Occipital lobe (tissue), 1 donor: ENCODE measurements at regions not wholly inside any gene's neighbourhood (a gene's known extent, or its start where the extent isn't known, plus 50 kb on each side); places are given as distances from the start of the nearest gene placed in this dataset.
"Not testable (repeated sequence)": the region's sequence is repeated elsewhere in the genome, so short reads cannot be mapped to it uniquely, and the experiment has no call there.

Experiments
- DNase-seq: peaks from one replicate; lab custom pipeline; 2025; lab: John Stamatoyannopoulos, UW

DNA sequence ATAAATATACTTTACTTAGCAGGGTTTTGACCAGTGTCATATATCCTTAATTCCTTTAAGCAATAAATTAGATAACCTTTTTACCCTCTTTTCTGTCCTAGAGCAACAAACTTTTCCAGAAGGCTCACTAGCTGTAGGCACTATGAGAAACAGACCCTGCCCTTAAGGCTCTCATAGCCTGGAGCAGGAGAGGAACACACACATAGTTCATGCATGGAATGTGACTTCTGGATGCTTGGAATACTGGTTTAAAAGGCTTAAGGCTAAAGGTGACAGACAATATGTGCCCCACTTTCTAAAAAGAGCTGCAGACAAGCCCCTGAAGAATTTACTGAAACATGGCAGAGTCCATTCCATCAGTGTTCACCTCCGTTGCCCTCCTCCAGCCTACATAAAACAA is 237.2 kb downstream of the TTC8 start:
- DNase-seq = no peak

DNA sequence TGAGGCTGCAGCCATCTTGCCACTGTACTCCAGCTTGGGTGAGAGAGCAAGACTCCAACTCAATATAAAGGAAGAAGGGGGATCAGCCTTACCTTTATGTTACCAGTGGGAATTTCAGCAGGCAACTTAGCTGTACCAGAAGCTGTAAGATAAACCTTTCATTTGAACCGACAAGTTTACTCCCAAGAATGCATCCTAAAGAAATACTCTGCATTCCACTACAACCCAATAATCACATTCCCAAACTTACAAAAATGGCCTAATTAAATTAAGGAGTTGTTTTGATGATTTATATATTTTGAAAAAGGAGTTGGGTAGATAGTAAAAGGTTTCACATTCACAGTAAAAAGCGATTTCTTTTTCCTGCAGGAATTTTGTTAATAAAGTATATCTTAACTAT is 241.4 kb downstream of the TTC8 start:
- no peak for DNase-seq

DNA sequence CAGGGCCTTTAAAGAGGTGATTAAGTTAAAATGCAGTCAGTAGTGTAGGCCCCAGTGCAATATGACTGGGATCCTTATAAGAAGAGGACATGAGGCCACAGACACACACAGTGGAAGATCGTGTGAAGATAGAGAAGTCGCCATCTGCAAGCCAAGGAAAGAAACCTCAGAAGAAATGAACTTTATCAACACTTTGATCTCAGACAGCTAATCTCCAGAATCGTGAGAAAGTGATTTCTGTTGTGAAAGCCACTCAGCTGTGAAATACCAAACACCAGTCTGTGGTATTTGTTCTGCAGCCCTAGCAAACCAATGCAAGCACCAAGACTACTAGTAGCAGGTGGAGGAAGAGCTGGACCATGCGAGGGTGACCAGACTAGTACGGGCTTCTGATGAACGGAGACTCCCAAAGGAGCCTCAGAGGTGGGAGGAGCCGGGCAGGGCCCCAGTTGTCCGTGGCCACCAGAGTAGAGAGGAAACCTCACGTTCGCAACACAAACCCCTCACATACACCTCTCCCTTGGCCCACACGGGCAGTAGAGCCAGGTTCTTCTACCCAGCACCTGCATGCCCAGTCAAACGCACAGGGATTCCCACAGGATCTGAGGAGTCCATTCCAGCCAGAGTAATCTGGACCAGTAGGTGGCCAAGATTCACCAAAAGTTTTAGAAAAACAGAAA is 243.0 kb downstream of the TTC8 start:
- no peak for DNase-seq

DNA sequence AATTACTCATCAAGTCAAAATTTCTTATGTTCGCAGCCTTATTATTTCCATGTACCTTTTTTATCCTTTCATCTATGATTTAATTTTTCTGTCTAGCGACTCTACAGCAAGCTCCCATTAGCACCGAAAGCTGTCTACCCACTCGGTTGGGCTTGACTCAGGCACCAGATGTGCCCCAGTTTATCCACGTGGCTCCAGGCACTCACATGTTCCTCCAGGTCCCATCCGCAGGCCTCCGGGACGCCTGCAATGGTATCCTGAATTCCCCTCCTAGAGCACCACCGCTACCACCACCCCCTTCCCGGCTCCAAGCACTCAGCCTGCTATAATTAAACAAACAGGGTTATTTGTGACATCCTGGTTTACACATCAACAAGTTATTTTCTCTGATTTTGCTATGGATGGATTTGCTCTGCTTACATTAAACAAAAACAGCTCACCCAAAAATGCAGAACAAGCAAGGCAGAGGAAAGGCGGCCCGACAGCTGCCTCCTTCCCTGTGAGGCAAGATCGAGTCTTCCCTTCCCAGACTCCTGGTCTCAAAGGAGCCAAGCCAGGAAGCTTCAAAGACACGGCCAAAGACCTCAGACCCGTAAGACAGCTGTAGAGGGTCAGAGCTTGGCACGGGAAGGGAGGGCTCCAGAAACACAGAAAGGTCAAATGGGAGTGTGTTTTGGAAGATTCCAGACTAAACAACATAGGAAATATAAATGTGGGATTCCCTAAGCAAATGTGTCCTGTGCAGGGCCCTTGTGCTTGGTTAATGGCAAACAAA is 253.8 kb downstream of the TTC8 start:
- peak; percentile 53 for DNase-seq

DNA sequence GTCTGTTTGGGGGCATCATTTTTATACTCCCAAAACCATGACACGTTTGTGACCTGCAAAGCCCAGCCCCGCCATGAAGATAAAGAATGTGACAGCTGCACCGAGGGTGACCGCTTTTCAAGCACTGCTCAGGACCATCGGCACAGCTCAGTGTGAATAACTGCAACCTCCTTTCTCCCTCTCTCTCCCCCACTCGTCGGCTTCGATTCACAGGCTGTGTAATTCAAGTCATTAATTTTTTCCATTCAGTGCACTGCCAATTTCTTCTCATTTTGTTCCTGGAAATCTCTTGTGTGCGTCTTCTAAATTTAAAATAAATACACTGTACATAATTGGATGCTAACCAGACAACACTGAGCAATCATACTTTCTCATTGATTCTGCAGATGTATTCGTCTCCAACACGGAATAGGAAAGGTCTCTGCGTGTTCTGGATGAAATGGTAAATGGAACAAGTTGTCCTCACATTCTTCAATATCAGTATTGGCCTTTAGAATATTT is 260.8 kb downstream of the TTC8 start:
- DNase-seq = no peak

DNA sequence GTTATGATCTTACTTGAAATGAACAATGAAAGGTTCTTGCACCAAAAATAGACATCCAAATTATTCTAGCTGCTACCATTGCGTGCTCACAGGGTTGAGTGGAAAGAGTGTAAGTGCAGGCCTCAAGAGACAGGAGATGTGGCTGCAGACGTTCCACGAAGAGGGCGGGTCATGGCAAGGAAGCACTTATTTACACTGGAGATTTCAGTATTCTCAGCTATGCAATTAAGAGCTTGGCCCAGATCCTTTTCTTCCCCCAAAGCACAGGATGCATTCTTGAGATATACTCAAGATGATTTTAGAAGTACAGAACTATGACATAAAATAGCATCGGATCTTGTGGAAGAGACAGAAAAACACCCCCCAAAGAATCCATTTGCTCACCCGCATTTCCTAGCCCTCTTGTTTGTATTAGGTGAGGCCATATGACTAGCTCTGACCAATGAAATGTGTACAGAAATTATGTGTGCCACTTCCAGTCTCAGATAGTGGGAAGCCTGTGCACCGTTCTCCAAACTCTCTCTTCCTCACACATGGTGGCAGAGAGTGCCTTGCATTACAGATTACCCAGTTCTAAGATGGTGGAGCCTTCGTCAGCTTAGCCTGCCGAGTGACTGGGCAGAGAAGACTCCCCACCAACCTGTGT is 261.4 kb downstream of the TTC8 start:
- DNase-seq = no peak

DNA sequence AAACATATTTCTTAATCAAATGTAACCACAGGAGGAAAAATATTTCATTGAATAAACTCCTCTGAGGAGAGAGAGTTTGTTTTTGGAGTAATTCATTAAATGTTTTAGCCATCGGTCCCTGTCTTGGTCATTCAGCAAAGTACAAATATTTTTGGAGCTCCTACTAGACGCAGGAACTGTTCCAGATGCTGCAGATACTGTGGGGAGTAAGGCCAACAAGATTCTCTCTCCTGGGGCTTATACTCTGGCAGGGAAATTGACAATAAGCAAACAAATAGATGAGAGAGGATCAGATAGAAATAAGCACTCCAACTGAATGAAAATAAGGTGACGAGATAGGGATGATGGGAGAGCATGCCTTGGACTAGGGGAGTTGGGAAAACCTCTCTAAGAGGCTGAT is 264.1 kb downstream of the TTC8 start:
- no peak for DNase-seq

DNA sequence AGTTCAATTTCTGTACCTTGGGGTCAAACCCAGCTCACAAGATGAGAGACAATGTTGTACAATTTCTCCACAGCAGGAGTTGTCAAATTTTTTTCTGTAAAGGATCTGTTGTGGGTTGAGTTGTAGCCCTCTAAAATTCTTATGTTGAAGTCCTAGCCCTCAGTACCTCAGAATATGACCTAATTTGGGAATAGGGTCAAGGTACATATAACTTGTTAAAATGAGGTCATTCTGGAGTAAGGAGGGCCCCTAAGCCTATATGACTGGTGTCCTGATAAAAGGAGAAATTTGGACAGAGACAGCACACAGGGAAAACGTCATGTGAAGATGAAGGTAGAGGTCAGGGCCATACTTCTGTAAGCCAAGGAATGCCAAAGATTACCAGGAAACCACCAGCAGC is 264.9 kb downstream of the TTC8 start:
- no peak for DNase-seq

DNA sequence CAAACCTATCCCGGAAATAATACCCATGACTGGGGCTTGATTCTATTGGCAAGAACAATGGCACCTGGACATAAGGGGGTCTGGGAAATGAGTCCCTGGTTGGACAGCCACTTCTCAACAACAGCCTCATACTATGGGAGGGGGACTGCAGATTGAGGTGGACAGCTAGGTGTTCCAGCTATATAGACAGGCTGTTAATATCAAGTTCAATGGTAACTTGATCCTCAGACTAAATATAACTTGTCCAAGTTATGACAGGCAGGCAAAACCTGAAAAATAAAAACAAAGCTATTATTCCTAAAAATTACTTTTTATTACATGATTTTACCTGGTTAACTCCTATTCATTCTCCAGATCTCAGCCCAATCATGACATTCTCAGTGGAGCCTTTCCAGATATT is 267.3 kb downstream of the TTC8 start:
- no peak for DNase-seq

DNA sequence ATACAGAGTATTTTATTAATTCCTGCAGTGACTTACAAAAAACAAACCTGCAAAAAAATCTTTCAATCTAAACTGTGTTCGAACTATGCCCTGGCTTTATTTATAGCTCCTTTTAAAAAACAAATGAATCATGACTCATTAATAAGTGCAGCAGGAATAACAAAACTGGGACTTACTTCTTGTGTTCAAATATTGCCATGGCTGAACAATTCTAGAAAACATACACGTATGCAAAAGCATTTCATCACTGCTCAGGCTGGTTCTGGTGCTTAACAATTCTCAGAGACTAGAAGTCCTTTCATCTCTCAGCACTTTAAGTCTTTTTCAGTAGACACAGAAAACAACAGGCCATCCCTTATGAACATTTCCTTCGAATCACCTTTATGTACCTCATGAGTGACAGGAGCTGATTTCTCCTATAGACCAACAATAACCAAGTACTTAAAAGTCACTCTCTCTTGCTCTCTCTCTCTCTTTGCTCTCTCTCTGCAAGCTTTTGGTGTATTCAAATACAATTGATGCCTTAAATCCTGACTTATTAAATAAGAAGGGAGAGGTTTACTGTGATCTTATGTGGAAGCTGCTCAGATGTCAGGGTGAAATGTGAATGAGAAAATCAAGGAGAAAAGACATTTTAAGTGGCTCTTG is 268.8 kb downstream of the TTC8 start:
- no peak for DNase-seq

DNA sequence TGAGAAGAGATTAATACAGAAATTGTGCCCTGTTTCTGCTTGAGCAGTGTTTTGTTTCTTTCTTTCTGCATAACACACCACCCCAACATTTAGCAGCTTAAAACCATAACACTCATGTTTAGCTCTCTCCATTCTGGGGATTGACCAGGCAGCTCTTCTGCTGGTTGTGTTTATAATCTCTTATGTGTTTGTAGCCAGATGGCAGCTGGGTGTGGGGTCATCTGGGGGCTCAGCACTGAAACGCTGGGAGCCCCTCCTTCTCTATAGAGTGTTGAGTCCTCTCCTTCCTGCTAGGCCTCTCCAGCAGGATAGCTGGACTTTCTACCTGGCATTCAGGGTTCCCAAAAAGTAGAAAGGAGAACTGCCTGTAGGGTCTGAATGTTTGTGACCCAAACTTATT is 270.6 kb downstream of the TTC8 start:
- DNase-seq = no peak

DNA sequence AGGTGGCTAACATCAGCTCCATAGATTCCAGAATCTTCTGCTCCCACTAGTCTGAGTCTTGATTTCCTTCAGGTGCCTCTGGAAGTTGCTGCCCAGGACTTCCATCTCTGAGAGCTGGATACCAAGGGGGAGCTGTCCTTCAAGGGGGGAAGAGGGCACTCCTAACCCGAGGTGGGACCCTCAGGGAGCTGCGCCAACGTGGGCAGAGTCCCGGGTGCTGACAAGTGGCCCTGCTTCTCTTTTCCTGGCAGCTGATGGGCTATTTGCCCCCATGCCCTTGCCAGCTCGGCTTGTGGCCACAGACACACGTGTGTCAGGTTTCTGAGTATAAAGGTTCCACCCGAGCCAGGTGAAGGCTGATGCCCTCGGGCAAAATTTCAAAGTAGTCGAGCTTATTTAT is 272.5 kb downstream of the TTC8 start:
- DNase-seq = no peak

DNA sequence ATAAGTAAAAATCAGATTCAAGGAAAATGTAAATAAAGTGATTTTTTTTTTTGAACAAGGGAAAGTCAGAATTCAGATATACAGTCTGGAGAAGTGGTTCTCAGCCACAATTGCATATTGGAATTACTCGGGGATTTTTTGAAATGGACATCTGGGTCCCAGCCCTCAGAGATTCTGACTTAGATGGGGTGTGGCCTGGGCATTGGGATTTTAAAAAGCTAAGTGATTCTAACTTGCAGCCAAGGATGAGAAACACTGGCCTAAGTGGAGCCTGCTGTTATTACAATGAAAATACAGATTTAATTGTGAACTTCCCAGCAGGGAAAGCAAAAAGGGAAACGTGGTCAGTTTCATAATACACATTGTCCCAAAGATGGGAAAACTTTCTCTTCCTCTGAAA is 273.8 kb downstream of the TTC8 start:
- DNase-seq = no peak

DNA sequence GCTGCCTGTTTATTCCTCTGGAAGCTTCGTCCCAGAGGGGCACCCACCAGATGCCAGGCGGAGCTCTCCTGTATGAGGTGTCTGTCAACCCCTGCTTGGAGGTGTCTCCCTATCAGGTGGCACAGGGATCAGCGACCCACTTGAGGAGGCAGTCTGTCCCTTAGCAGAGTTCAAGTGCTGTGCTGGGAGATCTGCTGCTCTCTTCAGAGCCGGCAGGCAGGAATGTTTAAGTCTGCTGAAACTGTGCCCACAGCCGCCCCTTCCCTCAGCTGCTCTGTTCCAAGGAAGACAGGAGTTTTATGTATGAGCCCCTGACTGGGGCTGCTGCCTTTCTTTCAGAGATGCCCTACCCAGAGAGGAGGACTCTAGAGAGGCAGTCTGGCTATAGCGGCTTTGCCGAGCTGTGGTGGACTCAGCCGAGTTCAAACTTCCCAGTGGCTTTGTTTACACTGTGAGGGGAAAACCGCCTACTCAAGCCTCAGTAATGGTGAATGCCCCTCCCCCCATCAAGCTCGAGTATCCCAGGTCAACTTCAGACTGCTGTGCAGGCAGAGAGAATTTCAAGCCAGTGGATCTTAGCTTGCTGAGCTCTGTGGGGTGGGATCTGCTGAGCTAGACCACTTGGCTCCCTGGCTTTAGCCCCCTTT is 279.8 kb downstream of the TTC8 start:
- DNase-seq = not testable (repeated sequence)

DNA sequence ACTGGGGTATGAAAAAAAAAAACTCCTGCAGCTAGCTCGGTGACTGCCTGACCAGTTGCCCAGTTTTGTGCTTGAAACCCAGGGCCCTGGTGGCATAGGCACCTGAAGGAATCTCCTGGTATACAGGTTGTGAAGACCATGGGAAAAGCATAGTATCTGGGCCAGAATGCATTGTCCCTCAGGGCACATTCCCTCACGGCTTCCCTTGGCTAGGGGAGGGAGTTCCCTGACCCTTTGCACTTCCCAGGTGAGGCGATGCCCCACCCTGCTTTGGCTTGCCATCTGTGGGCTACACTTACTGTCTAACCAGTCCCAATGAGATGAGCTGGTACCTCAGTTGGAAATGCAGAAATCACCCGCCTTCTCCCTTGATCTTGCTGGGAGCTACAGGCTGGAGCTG is 280.4 kb downstream of the TTC8 start:
- not testable (repeated sequence) for DNase-seq
